ENCODE measurements at regions not wholly inside any gene's neighbourhood (a gene's known extent, or its start where the extent isn't known, plus 50 kb on each side); places are given as distances from the start of the nearest gene placed in this dataset.

GRCh38 chr7:25930492-25931048 lies 221.4 kb upstream of the NFE2L3 start:
- intact Hi-C loops (cut with micrococcal nuclease) = no loop called here

- intact Hi-C loops (cut with micrococcal nuclease) = no loop called here
Measured at GRCh38 chr7:25931156-25931555, 220.8 kb upstream of the NFE2L3 start.

GRCh38 chr7:25933921-25934320 lies 218.1 kb upstream of the NFE2L3 start:
- intact Hi-C loops (cut with micrococcal nuclease) = no loop called here

- intact Hi-C loops (cut with micrococcal nuclease) = no loop called here
Measured at GRCh38 chr7:25940086-25940906, 211.7 kb upstream of the NFE2L3 start.

- intact Hi-C loops (cut with micrococcal nuclease) = no loop called here
Measured at GRCh38 chr7:25944777-25945515, 207.1 kb upstream of the NFE2L3 start.

GRCh38 chr7:25945608-25946007 lies 206.4 kb upstream of the NFE2L3 start:
- intact Hi-C loops (cut with micrococcal nuclease) = no loop called here

GRCh38 chr7:25946181-25946580 lies 205.8 kb upstream of the NFE2L3 start:
- intact Hi-C loops (cut with micrococcal nuclease) = no loop called here

GRCh38 chr7:25947669-25948516 lies 204.1 kb upstream of the NFE2L3 start:
- intact Hi-C loops (cut with micrococcal nuclease) = no loop called here

- intact Hi-C loops (cut with micrococcal nuclease) = loop anchor here (2.0 to 10.0 kb wide), 9 partner anchors 112 to 1795 kb away; partner anchors contain the start of genes HIBADH, PALS2, SNX10 and TAX1BP1
Measured at GRCh38 chr7:25949736-25950487, 202.1 kb upstream of the NFE2L3 start.

GRCh38 chr7:25950488-25951413 lies 201.2 kb upstream of the NFE2L3 start:
- intact Hi-C loops (cut with micrococcal nuclease) = loop anchor here (1.0 to 10.0 kb wide), 14 partner anchors 17 to 1794 kb away; partner anchors contain the start of genes HIBADH, HNRNPA2B1, PALS2 and SNX10

- intact Hi-C loops (cut with micrococcal nuclease) = loop anchor here (1.0 to 10.0 kb wide), 14 partner anchors 16 to 1793 kb away; partner anchors contain the start of genes HIBADH, HNRNPA2B1, PALS2 and SNX10
Measured at GRCh38 chr7:25951414-25952260, 200.4 kb upstream of the NFE2L3 start.

GRCh38 chr7:25952261-25953057 lies 199.5 kb upstream of the NFE2L3 start:
- intact Hi-C loops (cut with micrococcal nuclease) = loop anchor here (5.0 to 10.0 kb wide), 6 partner anchors 110 to 1792 kb away; partner anchors contain the start of genes HIBADH, PALS2, SNX10 and TAX1BP1

- intact Hi-C loops (cut with micrococcal nuclease) = loop anchor here (5.0 to 10.0 kb wide), 6 partner anchors 108 to 1791 kb away; partner anchors contain the start of genes HIBADH, PALS2, SNX10 and TAX1BP1
Measured at GRCh38 chr7:25953859-25954258, 198.1 kb upstream of the NFE2L3 start.

GRCh38 chr7:25954395-25954794 lies 197.6 kb upstream of the NFE2L3 start:
- intact Hi-C loops (cut with micrococcal nuclease) = loop anchor here (5.0 to 10.0 kb wide), 6 partner anchors 108 to 1790 kb away; partner anchors contain the start of genes HIBADH, PALS2, SNX10 and TAX1BP1

- intact Hi-C loops (cut with micrococcal nuclease) = loop anchor here (10.0 kb wide), 2 partner anchors 1706 to 1786 kb away; partner anchors contain the start of genes HIBADH and TAX1BP1
Measured at GRCh38 chr7:25959168-25959734, 192.7 kb upstream of the NFE2L3 start.

GRCh38 chr7:25963733-25964132 lies 188.3 kb upstream of the NFE2L3 start:
- intact Hi-C loops (cut with micrococcal nuclease) = no loop called here

Data from T-helper 1 cell treated with Interleukin-12 subunit alpha and Interleukin-12 subunit beta and Interleukin-4 antibody, amounts not matched to agents 30 ng/mL and 1 ng/mL, for 36 hours (primary cell).